ENCODE measurements at regions not wholly inside any gene's neighbourhood (a gene's known extent, or its start where the extent isn't known, plus 50 kb on each side); places are given as distances from the start of the nearest gene placed in this dataset.

GRCh38 chr2:23200068-23200786 lies 184.8 kb upstream of the KLHL29 start:
- H3K4me3 ChIP-seq (ENCODE audit: insufficient read depth, low read depth, low read length): no peak overlapping the region
- no peaks in the 10 kb centered on the region for H3K27me3 ChIP-seq (ENCODE audit: control insufficient read depth, insufficient read depth, low read length)
- no peak overlapping the region for H2AFZ ChIP-seq (replicated peaks; ENCODE audit: low read length, poor library complexity)
- no peaks in the 10 kb centered on the region for H3K4me1 ChIP-seq (ENCODE audit: control insufficient read depth, insufficient read depth, low read length)
- no peak overlapping the region for H3K4me2 ChIP-seq (ENCODE audit: low read depth, low read length)
- POLR2A ChIA-PET (ENCODE audit: unreplicated experiment): no interaction called here
- ATAC-seq (ENCODE audit: low read depth) (no peak), DNase-seq (no peak)
- no CpG with 5 or more reads among the region's 2 CpGs for WGBS, 2 experiments (ENCODE audit: extremely low coverage in 2 of 2, insufficient read length in 1 of 2)
- no peak overlapping the region for H2BK15ac ChIP-seq (ENCODE audit: low read depth, low read length)
- no peak overlapping the region for H3K9ac ChIP-seq (ENCODE audit: low read depth, low read length)
- no peaks in the 10 kb centered on the region for H3K9me1 ChIP-seq (ENCODE audit: insufficient read depth, low read length)
- no peak for TF ChIP-seq BHLHE40 (IDR thresholded peaks at IDR 0.05; ENCODE audit: low read depth, low read length)
- no peak for TF ChIP-seq MXI1 (IDR thresholded peaks at IDR 0.05; ENCODE audit: borderline replicate concordance, low read depth, low read length)
- TF ChIP-seq RFX5 (IDR thresholded peaks at IDR 0.05; ENCODE audit: low read depth, low read length): no peak
- TF ChIP-seq FOS (IDR thresholded peaks at IDR 0.05; ENCODE audit: low read depth, low read length): no peak
- no peak for TF ChIP-seq USF2 (IDR thresholded peaks at IDR 0.05; ENCODE audit: low read depth, low read length)
- TF ChIP-seq SMC3 (IDR thresholded peaks at IDR 0.05; ENCODE audit: low read depth, low read length): no peak
- TF ChIP-seq ELK1 (IDR thresholded peaks at IDR 0.05; ENCODE audit: borderline replicate concordance, low read depth, low read length): no peak
- no peak for TF ChIP-seq POLR2A (IDR thresholded peaks at IDR 0.05; ENCODE audit: low read depth, low read length)
- TF ChIP-seq CHD1 (IDR thresholded peaks at IDR 0.05; ENCODE audit: low read depth, low read length): no peak
- no peak for TF ChIP-seq NFE2L2 (IDR thresholded peaks at IDR 0.05; ENCODE audit: low read depth, low read length)
- TF ChIP-seq RAD21 (IDR thresholded peaks at IDR 0.05; ENCODE audit: low read length): no peak
- dilution Hi-C loops (cut with HindIII; ENCODE audit: low sequenced_read_pairs, unreplicated experiment): no loop called here
- in situ Hi-C loops (cut with MboI; ENCODE audit: low sequenced_read_pairs): no loop called here
- no peaks in the 10 kb centered on the region for H3K9me3 ChIP-seq (ENCODE audit: control insufficient read depth, insufficient read depth, low read length)
- H3K36me3 ChIP-seq (ENCODE audit: control insufficient read depth, insufficient read depth, low read length): no peaks in the 10 kb centered on the region
- H4K20me1 ChIP-seq (ENCODE audit: insufficient read depth, low read length): no peaks in the 10 kb centered on the region
- no peak overlapping the region for H3K23ac ChIP-seq (ENCODE audit: low read depth, low read length)
- BruUV-seq (replicated peaks): no TSS peak
- H4K91ac ChIP-seq (ENCODE audit: insufficient read depth, low read depth, low read length): no peak overlapping the region
- no peak overlapping the region for H2BK120ac ChIP-seq (ENCODE audit: low read depth, low read length)
- H3K56ac ChIP-seq (ENCODE audit: extremely low read depth, insufficient read depth, low read length): no peak overlapping the region
- intact Hi-C loops (cut with micrococcal nuclease): no loop called here
- H2BK5ac ChIP-seq (ENCODE audit: low read depth, low read length, poor library complexity, severe bottlenecking): no peak overlapping the region
- H3K18ac ChIP-seq (ENCODE audit: low read depth, low read length): no peak overlapping the region
- no peak overlapping the region for H2AK5ac ChIP-seq (ENCODE audit: low read depth, low read length)
- no peak overlapping the region for H2BK20ac ChIP-seq (ENCODE audit: low read depth, low read length)
- H3K4ac ChIP-seq (ENCODE audit: low read depth, low read length): no peak overlapping the region
- CTCF ChIA-PET: interaction anchor here (0.7 to 1.5 kb wide), 2 partner anchors 17 to 258 kb away, joined by 3 to 4 read pairs; no protein-coding TSS in a partner anchor
- H2AK9ac ChIP-seq (replicated peaks; ENCODE audit: low read depth, low read length, poor library complexity): no peak overlapping the region
- H3K14ac ChIP-seq (replicated peaks; ENCODE audit: low read depth, low read length): no peak overlapping the region
- H3K27ac ChIP-seq (ENCODE audit: insufficient read depth, low read length): no peak overlapping the region
- H4K8ac ChIP-seq (ENCODE audit: low read depth in 2 of 2, low read length in 2 of 2): no peak overlapping the region
- H4K5ac ChIP-seq (ENCODE audit: low read depth, low read length): no peak overlapping the region
- no peaks in the 10 kb centered on the region for H3K79me1 ChIP-seq (ENCODE audit: low read depth in 1 of 2, low read length in 2 of 2)

All from IMR-90 (cell line).